SU-DHL-6 (cell line): ENCODE measurements at regions not wholly inside any gene's neighbourhood (a gene's known extent, or its start where the extent isn't known, plus 50 kb on each side); places are given as distances from the start of the nearest gene placed in this dataset.

Source experiments
- CTCF ChIP-seq: fragments of 200-600 bp; sonication (generic); IDR thresholded peaks from one replicate; pipeline ENCODE4 v1.5.1; 2017; ENCODE audit warnings: antibody characterized with exemption, mild to moderate bottlenecking, low read length, moderate library complexity; ENCODE audit not compliant: insufficient read depth, poor library complexity, severe bottlenecking
- EZH2phosphoT487 ChIP-seq: fragments of 200-600 bp; sonication (generic), shearing (Covaris generic); conservative IDR thresholded peaks from 2 replicates; pipeline ENCODE4 v1.6.1; 2018; ENCODE audit warnings: mild to moderate bottlenecking, antibody characterized with exemption, low read length, moderate library complexity, mixed read lengths

GRCh38 chr10:78914060-78914378, 154.7 kb upstream of the ZMIZ1 start:
- TF ChIP-seq CTCF (no peak), EZH2phosphoT487 (no peak)
